ENCODE measurements at regions not wholly inside any gene's neighbourhood (a gene's known extent, or its start where the extent isn't known, plus 50 kb on each side); places are given as distances from the start of the nearest gene placed in this dataset.

- no TSS peak for BruUV-seq (replicated peaks)
- no peak overlapping the region for H2AFZ ChIP-seq (ENCODE audit: low read depth, low read length, poor library complexity, severe bottlenecking)
- no peak for DNase-seq (ENCODE audit: low read depth, low spot score)
- H3K9me2 ChIP-seq (ENCODE audit: insufficient read depth): no peaks in the 10 kb centered on the region
- ChIA-PET POLR2A (no interaction called here), RAD21 (ENCODE audit: low non-redundant PET in 1 of 2, low total read pairs in 2 of 2, uncharacterized antibody in 2 of 2, unreplicated experiment in 2 of 2) (no interaction called here), CTCF (no interaction called here)
- no peak overlapping the region for H3K9ac ChIP-seq (ENCODE audit: low read length)
- ATAC-seq: no peak
- no peak overlapping the region for H3K4me2 ChIP-seq (ENCODE audit: low read length)
- intact Hi-C loops (cut with micrococcal nuclease): no loop called here
- H3K4me1 ChIP-seq (ENCODE audit: control insufficient read depth in 1 of 2, insufficient read depth in 2 of 2, low read length in 2 of 2): no peaks in the 10 kb centered on the region
- no peaks in the 10 kb centered on the region; a peak in 1 of 4 replicates for H3K36me3 ChIP-seq (ENCODE audit: control insufficient read depth in 1 of 2, insufficient read depth in 2 of 2, low read length in 2 of 2)
- H3K79me2 ChIP-seq (ENCODE audit: insufficient read depth, low read length): no peaks in the 10 kb centered on the region
- H3K9me3 ChIP-seq (ENCODE audit: control insufficient read depth in 1 of 2, insufficient read depth in 1 of 2, low read depth in 1 of 2, low read length in 2 of 2): no peaks in the 10 kb centered on the region
- TF ChIP-seq POLR2AphosphoS5 (IDR thresholded peaks at IDR 0.05; ENCODE audit: low read depth, low read length): no peak
- TF ChIP-seq TCF7L2 (IDR thresholded peaks at IDR 0.05; ENCODE audit: borderline replicate concordance, extremely low read depth, insufficient read depth, insufficient read length): no peak
- no peak for TF ChIP-seq ATF3 (IDR thresholded peaks at IDR 0.05)
- TF ChIP-seq ZBTB33 (IDR thresholded peaks at IDR 0.05; ENCODE audit: extremely low read depth, insufficient replicate concordance, low read length): no peak
- no peaks in the 10 kb centered on the region for H3K27me3 ChIP-seq (ENCODE audit: insufficient read depth, low read length)
- no peak overlapping the region for H3K27ac ChIP-seq (ENCODE audit: low read depth, low read length)
- H3K4me3 ChIP-seq (replicated peaks in 1 of 2; ENCODE audit: low read depth in 1 of 2, low read length in 2 of 2): no peak overlapping the region
- H4K20me1 ChIP-seq (ENCODE audit: insufficient read depth): no peaks in the 10 kb centered on the region
These were observed 198.3 kb upstream of the ZNF32 start for GRCh38 chr10:43846968-43847367.

- no peaks in the 10 kb centered on the region for H3K79me2 ChIP-seq (ENCODE audit: insufficient read depth, low read length)
- no peak overlapping the region for H3K27ac ChIP-seq (ENCODE audit: low read depth, low read length)
- no peaks in the 10 kb centered on the region for H3K4me1 ChIP-seq (ENCODE audit: control insufficient read depth in 1 of 2, insufficient read depth in 2 of 2, low read length in 2 of 2)
- DNase-seq (ENCODE audit: low read depth, low spot score): no peak
- H3K9ac ChIP-seq (ENCODE audit: low read length): no peak overlapping the region
- no peak overlapping the region for H3K4me2 ChIP-seq (ENCODE audit: low read length)
- H3K27me3 ChIP-seq (ENCODE audit: insufficient read depth, low read length): no peaks in the 10 kb centered on the region
- ChIA-PET RAD21 (ENCODE audit: low non-redundant PET in 1 of 2, low total read pairs in 2 of 2, uncharacterized antibody in 2 of 2, unreplicated experiment in 2 of 2) (no interaction called here), CTCF (no interaction called here), POLR2A (no interaction called here)
- H3K36me3 ChIP-seq (ENCODE audit: control insufficient read depth in 1 of 2, insufficient read depth in 2 of 2, low read length in 2 of 2): no peaks in the 10 kb centered on the region; a peak in 1 of 4 replicates
- intact Hi-C loops (cut with micrococcal nuclease): no loop called here
- no peak overlapping the region for H3K4me3 ChIP-seq (replicated peaks in 1 of 2; ENCODE audit: low read depth in 1 of 2, low read length in 2 of 2)
- no TSS peak for BruUV-seq (replicated peaks)
- no peaks in the 10 kb centered on the region for H3K9me2 ChIP-seq (ENCODE audit: insufficient read depth)
- no peaks in the 10 kb centered on the region for H3K9me3 ChIP-seq (ENCODE audit: control insufficient read depth in 1 of 2, insufficient read depth in 1 of 2, low read depth in 1 of 2, low read length in 2 of 2)
- no peak for ATAC-seq
- H2AFZ ChIP-seq (ENCODE audit: low read depth, low read length, poor library complexity, severe bottlenecking): no peak overlapping the region
- H4K20me1 ChIP-seq (ENCODE audit: insufficient read depth): no peaks in the 10 kb centered on the region
- TF ChIP-seq EZH2 (IDR thresholded peaks at IDR 0.05) (no peak), YY1 (IDR thresholded peaks at IDR 0.05; ENCODE audit: extremely low read depth, insufficient replicate concordance, low read depth, low read length) (no peak), ZFX (IDR thresholded peaks at IDR 0.05) (no peak), ZBTB33 (IDR thresholded peaks at IDR 0.05; ENCODE audit: extremely low read depth, insufficient replicate concordance, low read length) (no peak), CEBPB (IDR thresholded peaks at IDR 0.05; ENCODE audit: low read depth) (no peak), POLR2A (IDR thresholded peaks at IDR 0.05; ENCODE audit: borderline replicate concordance, extremely low read depth, insufficient read depth, insufficient read length) (no peak), SIN3A (IDR thresholded peaks at IDR 0.05; ENCODE audit: low read depth) (no peak), EGR1 (IDR thresholded peaks at IDR 0.05; ENCODE audit: low read depth) (no peak), CBX3 (IDR thresholded peaks at IDR 0.05; ENCODE audit: low read depth) (no peak), JUND (IDR thresholded peaks at IDR 0.05) (no peak), MAX (IDR thresholded peaks at IDR 0.05) (no peak), POLR2AphosphoS5 (IDR thresholded peaks at IDR 0.05; ENCODE audit: low read depth, low read length) (no peak), SRF (IDR thresholded peaks at IDR 0.05; ENCODE audit: low read depth) (no peak), RAD21 (IDR thresholded peaks at IDR 0.05; ENCODE audit: low read depth) (no peak), SP1 (IDR thresholded peaks at IDR 0.05; ENCODE audit: low read depth) (no peak), TCF7L2 (IDR thresholded peaks at IDR 0.05; ENCODE audit: borderline replicate concordance, extremely low read depth, insufficient read depth, insufficient read length) (no peak)
These were observed 197.6 kb upstream of the ZNF32 start for GRCh38 chr10:43846187-43846680.

Data from HCT116 (cell line).